Loucy (cell line): ENCODE measurements at regions not wholly inside any gene's neighbourhood (a gene's known extent, or its start where the extent isn't known, plus 50 kb on each side); places are given as distances from the start of the nearest gene placed in this dataset.

ENCODE experiments used
- H2AFZ ChIP-seq: fragments of 200-600 bp; sonication (generic); 2 replicates; pipeline ENCODE4 v1.6.0; 2016; ENCODE audit warnings: antibody characterized with exemption, mild to moderate bottlenecking, low read length, moderate library complexity
- H3F3A ChIP-seq: fragments of 200-600 bp; 2 replicates; pipeline ENCODE4 v1.6.0; 2016; ENCODE audit warnings: antibody characterized with exemption, low read depth, mild to moderate bottlenecking
- H3K27me3 ChIP-seq: fragments of 200-600 bp; sonication (generic); 2 replicates; pipeline ENCODE4 v1.6.1; 2014; ENCODE audit warnings: low read length, mild to moderate bottlenecking; ENCODE audit not compliant: insufficient read depth, poor library complexity, severe bottlenecking
- H3K36me3 ChIP-seq: fragments of 200-600 bp; sonication (generic); 2 replicates; pipeline ENCODE4 v1.6.1; 2016; ENCODE audit warnings: low read length; ENCODE audit not compliant: insufficient read depth
- H3K4me1 ChIP-seq: fragments of 200-600 bp; sonication (generic); 2 replicates; pipeline ENCODE4 v1.5.1; 2014; ENCODE audit warnings: low read length, mild to moderate bottlenecking; ENCODE audit not compliant: insufficient read depth, poor library complexity, severe bottlenecking
- H3K4me2 ChIP-seq: fragments of 200-600 bp; sonication (generic); 2 replicates; pipeline ENCODE4 v1.6.0; 2014; ENCODE audit warnings: antibody characterized with exemption, low read length, low read depth, mild to moderate bottlenecking; ENCODE audit not compliant: poor library complexity, severe bottlenecking
- H3K4me3 ChIP-seq: fragments of 200-600 bp; sonication (generic); 2 replicates; pipeline ENCODE4 v1.5.1; 2014; ENCODE audit warnings: low read length, mild to moderate bottlenecking, mixed read lengths; ENCODE audit not compliant: poor library complexity, severe bottlenecking
- H3K79me2 ChIP-seq: fragments of 200-600 bp; sonication (generic); 2 replicates; pipeline ENCODE4 v1.6.1; 2014; ENCODE audit warnings: low read length; ENCODE audit not compliant: insufficient read depth
- H3K9ac ChIP-seq: fragments of 200-600 bp; sonication (generic); 2 replicates; pipeline ENCODE4 v1.6.0; 2014; ENCODE audit warnings: mild to moderate bottlenecking, low read depth, low read length, moderate library complexity; ENCODE audit not compliant: poor library complexity, severe bottlenecking
- H3K9me2 ChIP-seq: fragments of 200-600 bp; sonication (generic); replicated peaks from 2 replicates; pipeline ENCODE4 v1.6.1; 2016; ENCODE audit warnings: low read depth, low read length, mixed read lengths
- H3K9me3 ChIP-seq: fragments of 200-600 bp; sonication (generic); 2 replicates; pipeline ENCODE4 v1.6.1; 2014; ENCODE audit warnings: mild to moderate bottlenecking, antibody characterized with exemption, low read length, low read depth; ENCODE audit not compliant: insufficient read depth
- H4K20me1 ChIP-seq: fragments of 200-600 bp; sonication (generic); 2 replicates; pipeline ENCODE4 v1.6.0; 2014; ENCODE audit warnings: antibody characterized with exemption, low read length, mild to moderate bottlenecking; ENCODE audit not compliant: insufficient read depth, poor library complexity, severe bottlenecking
- EZH2phosphoT487 ChIP-seq: fragments of 200-600 bp; IDR thresholded peaks from 2 replicates; pipeline ENCODE4 v1.6.1; 2018; ENCODE audit warnings: antibody characterized with exemption, mild to moderate bottlenecking, moderate library complexity, borderline replicate concordance
- TF ChIP-seq, protein P1 (sequence below): fragments of 200-600 bp; sonication (generic); conservative IDR thresholded peaks from 2 replicates; pipeline ENCODE4 v1.5.1; 2014; ENCODE audit warnings: mild to moderate bottlenecking, antibody characterized with exemption, low read length

- Histone ChIP-seq H3K9me3 (no peaks in the 10 kb centered on the region), H3K4me3 (no peak overlapping the region), H3F3A (no peaks in the 10 kb centered on the region), H4K20me1 (no peaks in the 10 kb centered on the region), H2AFZ (no peak overlapping the region), H3K4me2 (no peak overlapping the region), H3K79me2 (no peaks in the 10 kb centered on the region), H3K9me2 (no peaks in the 10 kb centered on the region), H3K36me3 (no peaks in the 10 kb centered on the region), H3K27me3 (no peaks in the 10 kb centered on the region), H3K9ac (no peak overlapping the region), H3K4me1 (no peaks in the 10 kb centered on the region)
- TF ChIP-seq EZH2phosphoT487 = no peak
- TF ChIP-seq, protein P1, sequence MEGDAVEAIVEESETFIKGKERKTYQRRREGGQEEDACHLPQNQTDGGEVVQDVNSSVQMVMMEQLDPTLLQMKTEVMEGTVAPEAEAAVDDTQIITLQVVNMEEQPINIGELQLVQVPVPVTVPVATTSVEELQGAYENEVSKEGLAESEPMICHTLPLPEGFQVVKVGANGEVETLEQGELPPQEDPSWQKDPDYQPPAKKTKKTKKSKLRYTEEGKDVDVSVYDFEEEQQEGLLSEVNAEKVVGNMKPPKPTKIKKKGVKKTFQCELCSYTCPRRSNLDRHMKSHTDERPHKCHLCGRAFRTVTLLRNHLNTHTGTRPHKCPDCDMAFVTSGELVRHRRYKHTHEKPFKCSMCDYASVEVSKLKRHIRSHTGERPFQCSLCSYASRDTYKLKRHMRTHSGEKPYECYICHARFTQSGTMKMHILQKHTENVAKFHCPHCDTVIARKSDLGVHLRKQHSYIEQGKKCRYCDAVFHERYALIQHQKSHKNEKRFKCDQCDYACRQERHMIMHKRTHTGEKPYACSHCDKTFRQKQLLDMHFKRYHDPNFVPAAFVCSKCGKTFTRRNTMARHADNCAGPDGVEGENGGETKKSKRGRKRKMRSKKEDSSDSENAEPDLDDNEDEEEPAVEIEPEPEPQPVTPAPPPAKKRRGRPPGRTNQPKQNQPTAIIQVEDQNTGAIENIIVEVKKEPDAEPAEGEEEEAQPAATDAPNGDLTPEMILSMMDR = no peak
Observed at GRCh38 chr2:104583811-104584210, 270.1 kb upstream of the POU3F3 start.

DNA sequence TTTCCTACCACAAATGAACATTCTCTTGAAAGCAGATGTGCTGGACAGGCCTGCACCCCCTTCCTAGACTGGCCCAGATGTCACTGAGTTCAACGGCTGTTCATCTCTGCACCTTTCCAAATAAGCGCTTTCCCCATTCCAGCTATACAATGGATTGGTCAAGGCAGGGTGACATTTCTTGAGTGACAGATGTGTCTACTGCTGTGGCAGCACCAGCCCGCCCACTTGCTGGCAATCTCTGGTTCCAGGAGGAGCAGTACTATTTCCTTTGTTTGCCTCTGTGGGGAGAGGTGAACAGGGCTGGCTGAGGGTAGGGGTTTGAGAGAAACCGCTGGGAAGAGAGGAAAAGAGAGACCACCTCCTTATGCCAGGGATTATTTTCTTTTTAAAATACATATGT, 269.5 kb upstream of the POU3F3 start:
- Histone ChIP-seq H2AFZ (peak overlapping the region; percentile 55; the same call in 1 of the 2 replicates), H3K36me3 (no peaks in the 10 kb centered on the region), H3K4me3 (no peak overlapping the region), H3K79me2 (no peaks in the 10 kb centered on the region), H3K9me2 (no peaks in the 10 kb centered on the region), H3F3A (no peaks in the 10 kb centered on the region), H4K20me1 (no peaks in the 10 kb centered on the region), H3K27me3 (no peaks in the 10 kb centered on the region), H3K9ac (no peak overlapping the region), H3K4me1 (no peaks in the 10 kb centered on the region), H3K9me3 (no peaks in the 10 kb centered on the region), H3K4me2 (no peak overlapping the region)
- TF ChIP-seq, protein P1 = no peak
- no peak for TF ChIP-seq EZH2phosphoT487

- Histone ChIP-seq H3K4me1 (no peaks in the 10 kb centered on the region), H3K9ac (no peak overlapping the region), H3K9me3 (no peaks in the 10 kb centered on the region), H3F3A (no peaks in the 10 kb centered on the region), H3K9me2 (no peaks in the 10 kb centered on the region), H3K4me2 (no peak overlapping the region), H4K20me1 (no peaks in the 10 kb centered on the region), H2AFZ (no peak overlapping the region), H3K36me3 (no peaks in the 10 kb centered on the region), H3K4me3 (no peak overlapping the region), H3K27me3 (no peaks in the 10 kb centered on the region), H3K79me2 (no peaks in the 10 kb centered on the region)
- no peak for TF ChIP-seq EZH2phosphoT487
- TF ChIP-seq, protein P1 = no peak
Observed at GRCh38 chr2:104595576-104595975, 258.3 kb upstream of the POU3F3 start.
